SH-SY5Y (cell line): ENCODE measurements at regions not wholly inside any gene's neighbourhood (a gene's known extent, or its start where the extent isn't known, plus 50 kb on each side); places are given as distances from the start of the nearest gene placed in this dataset.

Source experiments
- GATA2 ChIP-seq: IDR thresholded peaks from 2 replicates; pipeline ENCODE4 v1.6.1; 2011; ENCODE audit warnings: mild to moderate bottlenecking, low read depth, low read length
- GATA3 ChIP-seq: IDR thresholded peaks from 2 replicates; pipeline ENCODE4 v1.6.1; 2011; ENCODE audit warnings: low read depth, mild to moderate bottlenecking, low read length, moderate library complexity

DNA sequence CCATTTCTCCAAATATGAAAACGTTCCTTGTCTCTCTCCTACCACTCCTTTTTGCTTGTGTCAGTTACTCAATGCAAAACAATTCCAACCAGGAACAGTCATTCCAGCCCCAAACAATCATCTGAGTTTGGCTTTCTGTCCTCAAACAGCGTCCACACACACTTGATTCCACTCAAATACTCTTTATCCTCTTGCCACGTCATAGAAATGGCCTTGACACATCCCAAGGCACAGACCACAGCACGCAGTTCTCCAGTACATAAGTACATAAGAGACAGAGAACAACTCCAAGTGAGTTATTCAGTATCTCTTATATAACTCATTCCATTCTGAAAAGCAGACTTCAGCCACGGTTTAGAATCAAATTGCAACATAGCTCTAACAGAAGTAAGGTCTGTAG, 299.2 kb downstream of the RPS29 start:
- no peak for TF ChIP-seq GATA2
- no peak for TF ChIP-seq GATA3
